Caco-2 (cell line): ENCODE measurements at regions not wholly inside any gene's neighbourhood (a gene's known extent, or its start where the extent isn't known, plus 50 kb on each side); places are given as distances from the start of the nearest gene placed in this dataset.

Experiments used
- BruUV-seq: library from RNA; stranded (reverse); fragments of 400-500 nt; replicated peaks from 2 replicates; lab custom pipeline; 2021; lab: Mats Ljungman, UMichigan
- CTCF ChIA-PET: fragments of 300-600 bp; sonication (Branson Sonifier 250); formaldehyde crosslinking; loops from one replicate; lab custom pipeline; 2022; ENCODE audit warnings: antibody characterized with exemption; lab: Charles Lee
- POLR2A ChIA-PET: fragments of 300-600 bp; sonication (Branson Sonifier 250); formaldehyde crosslinking; loops from one replicate; lab custom pipeline; 2022; ENCODE audit warnings: antibody characterized with exemption; lab: Charles Lee
- DNase-seq, 2 experiments: peaks; one replicate each; pipeline versions ENCODE4 v3.0.0 to v3.0.0-alpha.2; 2020 to 2022
- H3K27me3 ChIP-seq: replicated peaks from 2 replicates; pipeline ENCODE4 v1.6.0; 2011; ENCODE audit warnings: low read length; ENCODE audit not compliant: control insufficient read depth, insufficient read depth
- H3K36me3 ChIP-seq: 2 replicates; pipeline ENCODE4 v1.5.1; 2011; ENCODE audit warnings: low read length; ENCODE audit not compliant: control insufficient read depth, insufficient read depth
- H3K4me1 ChIP-seq: fragments of 250-450 bp; sonication (Bioruptor Pico); 2 replicates; pipeline ENCODE4 v1.5.1; 2020; ENCODE audit warnings: mild to moderate bottlenecking
- H3K4me3 ChIP-seq: 2 replicates; pipeline ENCODE4 v1.5.1; 2011; ENCODE audit warnings: low read depth, mild to moderate bottlenecking, control low read depth, low read length
- H3K9me3 ChIP-seq: fragments of 250-450 bp; sonication (Bioruptor Pico); 2 replicates; pipeline ENCODE4 v1.5.1; 2020; ENCODE audit warnings: mild to moderate bottlenecking, moderate library complexity
- H3K27ac Mint-ChIP-seq: one replicate; pipeline ENCODE4 v1.8.0; 2022; ENCODE audit warnings: mixed read lengths; ENCODE audit not compliant: unreplicated experiment
- H3K27me3 Mint-ChIP-seq: one replicate; pipeline ENCODE4 v1.8.0; 2022; ENCODE audit warnings: mixed read lengths; ENCODE audit not compliant: insufficient read depth, unreplicated experiment
- H3K36me3 Mint-ChIP-seq: one replicate; pipeline ENCODE4 v1.8.0; 2022; ENCODE audit warnings: mild to moderate bottlenecking, mixed read lengths; ENCODE audit not compliant: insufficient read depth, unreplicated experiment
- H3K4me1 Mint-ChIP-seq: one replicate; pipeline ENCODE4 v1.8.0; 2022; ENCODE audit warnings: low read depth, mixed read lengths; ENCODE audit not compliant: unreplicated experiment
- H3K4me3 Mint-ChIP-seq: one replicate; pipeline ENCODE4 v1.8.0; 2022; ENCODE audit warnings: mild to moderate bottlenecking, moderate library complexity, mixed read lengths; ENCODE audit not compliant: unreplicated experiment
- H3K9me3 Mint-ChIP-seq: one replicate; pipeline ENCODE4 v1.8.0; 2022; ENCODE audit warnings: mixed read lengths; ENCODE audit not compliant: unreplicated experiment
- CTCF ChIP-seq, 2 experiments: fragments of 200-600 bp in 1 of 2; IDR thresholded peaks; 1 replicate in 1 of 2; 2 replicates in 1 of 2; pipeline versions ENCODE4 v1.5.1 to v1.8.0; 2011 to 2022; ENCODE audit warnings: antibody characterized with exemption in 1 of 2, control low read depth in 1 of 2, inconsistent platforms in 1 of 2, low read depth in 1 of 2, low read length in 1 of 2, mild to moderate bottlenecking in 1 of 2, moderate library complexity in 1 of 2; ENCODE audit not compliant: insufficient read depth in 1 of 2, severe bottlenecking in 1 of 2, unreplicated experiment in 1 of 2
- intact Hi-C: fragments of 100-400 bp; cut with micrococcal nuclease; formaldehyde crosslinking; loops from one replicate; pipeline ENCODE4 v1.10.0; 2022; ENCODE audit not compliant: unreplicated experiment

- H3K4me3 Mint-ChIP-seq = no peak overlapping the region
- intact Hi-C loops = no loop called here
- H3K36me3 ChIP-seq = no peaks in the 10 kb centered on the region
- H3K36me3 Mint-ChIP-seq = no peaks in the 10 kb centered on the region
- H3K27me3 Mint-ChIP-seq = peaks cover 8% of the 10 kb centered on the region
- DNase-seq = no peak
- no peak overlapping the region for H3K4me3 ChIP-seq
- H3K27ac Mint-ChIP-seq = no peak overlapping the region
- no peaks in the 10 kb centered on the region for H3K4me1 ChIP-seq
- no TSS peak for BruUV-seq
- H3K9me3 ChIP-seq = peaks cover 6% of the 10 kb centered on the region; the same call in 1 of the 2 replicates
- H3K9me3 Mint-ChIP-seq = no peaks in the 10 kb centered on the region
- no peaks in the 10 kb centered on the region; the same call in 1 of the 2 replicates for H3K27me3 ChIP-seq
- no peaks in the 10 kb centered on the region for H3K4me1 Mint-ChIP-seq
- CTCF ChIA-PET = no interaction called here
- POLR2A ChIA-PET = no interaction called here
- TF ChIP-seq CTCF (IDR thresholded peaks at IDR 0.05; ENCODE audit: insufficient read depth in 1 of 2, low read depth in 1 of 2, low read length in 1 of 2, severe bottlenecking in 1 of 2, unreplicated experiment in 1 of 2) = no peak
These were observed 76.6 kb upstream of the TEX51 start for GRCh38 chr2:126822115-126822514.

GRCh38 chr2:126822921-126823320, 75.8 kb upstream of the TEX51 start:
- intact Hi-C loops = no loop called here
- Histone ChIP-seq H3K4me1 (no peaks in the 10 kb centered on the region), H3K36me3 (no peaks in the 10 kb centered on the region), H3K9me3 (peaks cover 4% of the 10 kb centered on the region; the same call in 1 of the 2 replicates), H3K27me3 (no peaks in the 10 kb centered on the region; the same call in 1 of the 2 replicates), H3K4me3 (no peak overlapping the region)
- H3K27me3 Mint-ChIP-seq = peaks cover 8% of the 10 kb centered on the region
- ChIA-PET POLR2A (no interaction called here), CTCF (no interaction called here)
- no peaks in the 10 kb centered on the region for H3K4me1 Mint-ChIP-seq
- no peak for DNase-seq
- TF ChIP-seq CTCF (IDR thresholded peaks at IDR 0.05; ENCODE audit: insufficient read depth in 1 of 2, low read depth in 1 of 2, low read length in 1 of 2, severe bottlenecking in 1 of 2, unreplicated experiment in 1 of 2) = no peak
- H3K4me3 Mint-ChIP-seq = no peak overlapping the region
- no peaks in the 10 kb centered on the region for H3K9me3 Mint-ChIP-seq
- no peak overlapping the region for H3K27ac Mint-ChIP-seq
- BruUV-seq = no TSS peak
- no peaks in the 10 kb centered on the region for H3K36me3 Mint-ChIP-seq

GRCh38 chr2:126823951-126824350, 74.7 kb upstream of the TEX51 start:
- H3K4me1 ChIP-seq = no peaks in the 10 kb centered on the region
- TF ChIP-seq CTCF (IDR thresholded peaks at IDR 0.05; ENCODE audit: insufficient read depth in 1 of 2, low read depth in 1 of 2, low read length in 1 of 2, severe bottlenecking in 1 of 2, unreplicated experiment in 1 of 2) = no peak
- Mint-ChIP-seq H3K36me3 (no peaks in the 10 kb centered on the region), H3K27me3 (peaks cover 16% of the 10 kb centered on the region), H3K4me3 (no peak overlapping the region), H3K27ac (no peak overlapping the region), H3K4me1 (no peaks in the 10 kb centered on the region), H3K9me3 (no peaks in the 10 kb centered on the region)
- DNase-seq = no peak
- H3K27me3 ChIP-seq = no peaks in the 10 kb centered on the region; the same call in 1 of the 2 replicates
- ChIA-PET POLR2A (no interaction called here), CTCF (no interaction called here)
- intact Hi-C loops = no loop called here
- no TSS peak for BruUV-seq
- H3K4me3 ChIP-seq = no peak overlapping the region
- no peaks in the 10 kb centered on the region for H3K36me3 ChIP-seq
- peaks cover 3% of the 10 kb centered on the region; the same call in 1 of the 2 replicates for H3K9me3 ChIP-seq
